Colonic mucosa (tissue), 4 donors: ENCODE measurements at regions not wholly inside any gene's neighbourhood (a gene's known extent, or its start where the extent isn't known, plus 50 kb on each side); places are given as distances from the start of the nearest gene placed in this dataset.

Source experiments
- DNase-seq: peaks from one replicate; pipeline ENCODE4 v3.0.0-alpha.2; 2020
- H3K27ac ChIP-seq: fragments of 200-600 bp; one replicate; pipeline ENCODE4 v1.8.0; 2021
- H3K27me3 ChIP-seq: fragments of 200-600 bp; one replicate; pipeline ENCODE4 v1.8.0; 2021
- H3K36me3 ChIP-seq: fragments of 200-600 bp; one replicate; pipeline ENCODE4 v1.8.0; 2021
- H3K4me1 ChIP-seq: fragments of 200-600 bp; one replicate; pipeline ENCODE4 v1.8.0; 2021; ENCODE audit warnings: mild to moderate bottlenecking
- H3K4me3 ChIP-seq: fragments of 200-600 bp; one replicate; pipeline ENCODE4 v1.8.0; 2021
- H3K9ac ChIP-seq, 2 donors: one replicate each; pipeline ENCODE4 v1.7.0; 2013; ENCODE audit warnings: control low read depth in 2 of 2, low read depth in 2 of 2, low read length in 2 of 2
- H3K9me3 ChIP-seq: fragments of 200-600 bp; one replicate; pipeline ENCODE4 v1.8.0; 2021
- CTCF ChIP-seq: fragments of 200-600 bp; IDR thresholded peaks from one replicate; pipeline ENCODE4 v1.8.0; 2022; ENCODE audit warnings: antibody characterized with exemption, mild to moderate bottlenecking
- intact Hi-C: fragments of 100-400 bp; cut with DNase I; formaldehyde crosslinking; loops from one replicate; pipeline ENCODE4 v1.14.1; 2022
- donor health status: healthy.
- donor health status: DM: no; HTN: no; CAD: no.
- donor health status: DM: no; HTN: no; CAD: no.

- no peak overlapping the region for H3K27ac ChIP-seq
- no peaks in the 10 kb centered on the region for H3K36me3 ChIP-seq
- DNase-seq: no peak
- no peak overlapping the region for H3K4me3 ChIP-seq
- H3K4me1 ChIP-seq: no peaks in the 10 kb centered on the region
- intact Hi-C loops: no loop called here
- no peak overlapping the region for H3K9ac ChIP-seq
- H3K9me3 ChIP-seq: no peaks in the 10 kb centered on the region
- no peaks in the 10 kb centered on the region for H3K27me3 ChIP-seq
- TF ChIP-seq CTCF: no peak
These were observed 242.9 kb upstream of the GYPC start for GRCh38 chr2:126413079-126413478.

- Histone ChIP-seq H3K27ac (no peak overlapping the region), H3K4me1 (no peaks in the 10 kb centered on the region), H3K9me3 (no peaks in the 10 kb centered on the region), H3K36me3 (no peaks in the 10 kb centered on the region), H3K9ac (no peak overlapping the region), H3K27me3 (no peaks in the 10 kb centered on the region), H3K4me3 (no peak overlapping the region)
- intact Hi-C loops: no loop called here
- TF ChIP-seq CTCF: no peak
- DNase-seq: no peak
These were observed 236.6 kb upstream of the GYPC start for GRCh38 chr2:126419403-126419802.

- no peaks in the 10 kb centered on the region for H3K27me3 ChIP-seq
- H3K4me3 ChIP-seq: no peak overlapping the region
- no peak overlapping the region for H3K9ac ChIP-seq
- no peak overlapping the region for H3K27ac ChIP-seq
- H3K9me3 ChIP-seq: no peaks in the 10 kb centered on the region
- H3K36me3 ChIP-seq: no peaks in the 10 kb centered on the region
- no peak for TF ChIP-seq CTCF
- no peak for DNase-seq
- H3K4me1 ChIP-seq: no peaks in the 10 kb centered on the region
- intact Hi-C loops: no loop called here
These were observed 230.0 kb upstream of the GYPC start for GRCh38 chr2:126425943-126426342.

GRCh38 chr2:126429103-126429502 is 226.9 kb upstream of the GYPC start:
- intact Hi-C loops: no loop called here
- Histone ChIP-seq H3K36me3 (no peaks in the 10 kb centered on the region), H3K4me3 (no peak overlapping the region), H3K4me1 (no peaks in the 10 kb centered on the region), H3K9ac (no peak overlapping the region), H3K27me3 (no peaks in the 10 kb centered on the region), H3K27ac (no peak overlapping the region), H3K9me3 (no peaks in the 10 kb centered on the region)
- TF ChIP-seq CTCF: no peak
- no peak for DNase-seq

GRCh38 chr2:126431136-126431535 is 224.8 kb upstream of the GYPC start:
- no peaks in the 10 kb centered on the region for H3K27me3 ChIP-seq
- intact Hi-C loops: no loop called here

More at GRCh38 chr2:126431136-126431535, 224.8 kb upstream of the GYPC start:
- no peaks in the 10 kb centered on the region for H3K36me3 ChIP-seq
- H3K9me3 ChIP-seq: no peaks in the 10 kb centered on the region
- no peak overlapping the region for H3K4me3 ChIP-seq
- H3K27ac ChIP-seq: no peak overlapping the region
- no peak for TF ChIP-seq CTCF
- DNase-seq: no peak
- no peak overlapping the region for H3K9ac ChIP-seq
- no peaks in the 10 kb centered on the region for H3K4me1 ChIP-seq
